Endothelial cell of umbilical vein (primary cell): ENCODE measurements at regions not wholly inside any gene's neighbourhood (a gene's known extent, or its start where the extent isn't known, plus 50 kb on each side); places are given as distances from the start of the nearest gene placed in this dataset.

Experiments used
- BruUV-seq: library from RNA; stranded (reverse); fragments of 400-500 nt; replicated peaks from 2 replicates; lab custom pipeline; 2021; lab: Mats Ljungman, UMichigan
- CTCF ChIA-PET: fragments of 300-600, 350-600 bp; sonication (Branson Sonifier 250); formaldehyde crosslinking; loops from one replicate; lab custom pipeline; 2021; ENCODE audit warnings: antibody characterized with exemption, inconsistent platforms; lab: Charles Lee
- POLR2A ChIA-PET: fragments of 300-600, 350-600 bp; sonication (Branson Sonifier 250); formaldehyde crosslinking; loops from one replicate; lab custom pipeline; 2021; ENCODE audit warnings: antibody characterized with exemption, inconsistent platforms; lab: Charles Lee
- DNase-seq: peaks from one replicate; pipeline ENCODE4 v3.0.0-alpha.2; 2011; ENCODE audit warnings: low read depth, low spot score
- FAIRE-seq: peaks from 2 replicates; lab custom pipeline; 2011; peaks lifted over from hg19 to GRCh38; lab: Jason Lieb, UNC
- H2AFZ ChIP-seq: 2 replicates; pipeline ENCODE4 v1.6.0; 2012; ENCODE audit warnings: low read depth, low read length, control low read depth, inconsistent platforms
- H3K27ac ChIP-seq: 2 replicates; pipeline ENCODE4 v1.5.1; 2011; ENCODE audit warnings: low read depth, mild to moderate bottlenecking, control low read depth, low read length, moderate library complexity; ENCODE audit not compliant: insufficient read depth
- H3K27me3 ChIP-seq, 2 experiments: 2 replicates each; pipeline versions ENCODE4 v1.6.0 to v1.6.1; 2011; ENCODE audit warnings: low read length in 2 of 2, mixed read lengths in 1 of 2; ENCODE audit not compliant: control insufficient read depth in 2 of 2, insufficient read depth in 2 of 2
- H3K36me3 ChIP-seq, 2 experiments: 2 replicates in 1 of 2; 3 replicates in 1 of 2; pipeline ENCODE4 v1.5.1; 2011; ENCODE audit warnings: low read length in 2 of 2, mild to moderate bottlenecking in 1 of 2, moderate library complexity in 1 of 2; ENCODE audit not compliant: control insufficient read depth in 2 of 2, insufficient read depth in 2 of 2; ENCODE audit errors: extremely low read depth in 1 of 2
- H3K4me1 ChIP-seq: 3 replicates; pipeline ENCODE4 v1.5.1; 2011; ENCODE audit warnings: mild to moderate bottlenecking, low read length; ENCODE audit not compliant: control insufficient read depth, insufficient read depth; ENCODE audit errors: extremely low read depth
- H3K4me2 ChIP-seq: 2 replicates; pipeline ENCODE4 v1.6.1; 2011; ENCODE audit warnings: low read length, control low read depth, mixed read lengths; ENCODE audit not compliant: insufficient read depth
- H3K4me3 ChIP-seq, 3 experiments: fragments of 200-600 bp in 1 of 3; sonication (generic), shearing (Covaris generic) in 1 of 3; replicated peaks in 1 of 3; 2 replicates each; pipeline ENCODE4 v1.5.1; 2011 to 2016; ENCODE audit warnings: control low read depth in 3 of 3, low read length in 3 of 3, mild to moderate bottlenecking in 2 of 3, inconsistent platforms in 1 of 3, low read depth in 1 of 3, moderate library complexity in 1 of 3; ENCODE audit not compliant: insufficient read depth in 1 of 3
- H3K79me2 ChIP-seq: 2 replicates; pipeline ENCODE4 v1.6.0; 2012; ENCODE audit warnings: low read length, inconsistent platforms; ENCODE audit not compliant: control insufficient read depth, insufficient read depth
- H3K9ac ChIP-seq: replicated peaks from 2 replicates; pipeline ENCODE3; 2011; ENCODE audit warnings: low read length, control low read depth; ENCODE audit not compliant: insufficient read depth; ENCODE audit errors: extremely low read depth
- H3K9me1 ChIP-seq: replicated peaks from 3 replicates; pipeline ENCODE4 v1.6.0; 2011; ENCODE audit warnings: mild to moderate bottlenecking, low read length; ENCODE audit not compliant: control insufficient read depth, insufficient read depth; ENCODE audit errors: extremely low read depth
- H3K9me3 ChIP-seq: replicated peaks from 2 replicates; pipeline ENCODE4 v1.5.1; 2012; ENCODE audit warnings: low read length, inconsistent platforms; ENCODE audit not compliant: control insufficient read depth, insufficient read depth
- H4K20me1 ChIP-seq: replicated peaks from 2 replicates; pipeline ENCODE3; 2011; ENCODE audit warnings: mild to moderate bottlenecking, low read length; ENCODE audit not compliant: control insufficient read depth, insufficient read depth; ENCODE audit errors: extremely low read depth
- EZH2 ChIP-seq: IDR thresholded peaks from 2 replicates; pipeline ENCODE4 v1.6.1; 2012; ENCODE audit warnings: borderline replicate concordance, low read depth, mild to moderate bottlenecking, moderate library complexity, low read length, inconsistent platforms; ENCODE audit not compliant: severe bottlenecking
- FOS ChIP-seq: IDR thresholded peaks from 2 replicates; pipeline ENCODE4 v1.6.1; 2011; ENCODE audit warnings: mild to moderate bottlenecking, low read length, moderate library complexity, borderline replicate concordance; ENCODE audit not compliant: insufficient read depth
- GATA2 ChIP-seq: IDR thresholded peaks from 2 replicates; pipeline ENCODE4 v1.7.0; 2011; ENCODE audit warnings: low read depth, mild to moderate bottlenecking, moderate library complexity, mixed read lengths, low read length; ENCODE audit not compliant: insufficient read length, insufficient read depth
- JUN ChIP-seq: IDR thresholded peaks from 2 replicates; pipeline ENCODE4 v1.6.1; 2011; ENCODE audit warnings: borderline replicate concordance, low read depth; ENCODE audit not compliant: insufficient read length, insufficient read depth
- MYC ChIP-seq: IDR thresholded peaks from one replicate; pipeline ENCODE4 v1.6.1; 2011; ENCODE audit warnings: mild to moderate bottlenecking, low read depth, low read length
- POLR2A ChIP-seq: IDR thresholded peaks from 2 replicates; pipeline ENCODE4 v1.6.1; 2012; ENCODE audit warnings: low read depth, mild to moderate bottlenecking, control low read depth, low read length
- POLR2AphosphoS5 ChIP-seq: IDR thresholded peaks from 2 replicates; pipeline ENCODE4 v1.6.1; 2012; ENCODE audit warnings: low read depth, mild to moderate bottlenecking, control low read depth, low read length, moderate library complexity; ENCODE audit not compliant: insufficient read depth
- dilution Hi-C: fragments of 300-500 bp; cut with MboI; formaldehyde crosslinking; loops from one replicate; pipeline ENCODE4 v1.15.0; 2019; ENCODE audit warnings: low sequenced_read_pairs; ENCODE audit not compliant: extremely low pct_ligation_motif_present
- intact Hi-C: fragments of 100-400 bp; cut with micrococcal nuclease; formaldehyde crosslinking; loops from one replicate; pipeline ENCODE4 v1.10.0; 2022
- TF ChIP-seq, protein P1 (sequence below), 2 donors: IDR thresholded peaks; 1 replicate in 1 of 2; 2 replicates in 1 of 2; pipeline ENCODE4 v1.5.1; 2011; ENCODE audit warnings: low read length in 2 of 2, mild to moderate bottlenecking in 2 of 2, moderate library complexity in 2 of 2, control low read depth in 1 of 2, inconsistent platforms in 1 of 2, low read depth in 1 of 2; ENCODE audit not compliant: insufficient read depth in 1 of 2; ENCODE audit errors: extremely low read depth in 1 of 2
- TF ChIP-seq, protein P2 (sequence below): IDR thresholded peaks from 2 replicates; pipeline ENCODE4 v1.6.1; 2011; ENCODE audit not compliant: insufficient read depth, insufficient read length

DNA sequence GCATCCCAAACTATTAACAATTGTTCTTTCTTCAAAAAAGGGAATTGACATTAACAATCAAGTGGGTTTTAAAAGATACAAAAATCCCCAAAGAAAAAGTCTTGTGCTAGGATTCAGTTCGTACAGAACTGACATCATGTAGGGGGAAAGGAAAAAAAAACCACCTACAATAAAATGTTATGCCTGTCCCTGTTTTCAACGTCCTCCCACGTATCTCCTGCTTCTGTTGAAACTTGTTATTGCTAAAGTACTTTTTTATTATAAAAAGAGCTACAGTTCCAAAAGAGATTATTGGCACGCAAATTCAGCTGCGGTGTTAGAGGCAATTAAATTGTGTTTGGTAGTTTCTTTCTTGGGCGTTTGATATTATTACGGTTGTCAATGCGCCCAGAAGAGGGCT lies 102.8 kb upstream of the PHACTR1 start:
- Histone ChIP-seq H3K36me3 (no peaks in the 10 kb centered on the region), H4K20me1 (no peaks in the 10 kb centered on the region), H3K4me2 (no peak overlapping the region), H3K9ac (no peak overlapping the region), H3K27ac (no peak overlapping the region), H3K79me2 (no peaks in the 10 kb centered on the region), H3K4me3 (no peak overlapping the region), H3K9me3 (no peaks in the 10 kb centered on the region), H3K27me3 (peaks cover 0 to 4% of the 10 kb centered on the region in 2 experiments), H3K9me1 (no peaks in the 10 kb centered on the region), H3K4me1 (peaks cover 6% of the 10 kb centered on the region), H2AFZ (no peak overlapping the region)
- FAIRE-seq: no peak
- intact Hi-C loops (no loop called here), dilution Hi-C loops (no loop called here)
- CTCF ChIA-PET: no interaction called here
- no peak for DNase-seq
- TF ChIP-seq POLR2AphosphoS5 (no peak), EZH2 (no peak), POLR2A (no peak), JUN (no peak), MYC (no peak), GATA2 (no peak), FOS (no peak)
- TF ChIP-seq, protein P1, sequence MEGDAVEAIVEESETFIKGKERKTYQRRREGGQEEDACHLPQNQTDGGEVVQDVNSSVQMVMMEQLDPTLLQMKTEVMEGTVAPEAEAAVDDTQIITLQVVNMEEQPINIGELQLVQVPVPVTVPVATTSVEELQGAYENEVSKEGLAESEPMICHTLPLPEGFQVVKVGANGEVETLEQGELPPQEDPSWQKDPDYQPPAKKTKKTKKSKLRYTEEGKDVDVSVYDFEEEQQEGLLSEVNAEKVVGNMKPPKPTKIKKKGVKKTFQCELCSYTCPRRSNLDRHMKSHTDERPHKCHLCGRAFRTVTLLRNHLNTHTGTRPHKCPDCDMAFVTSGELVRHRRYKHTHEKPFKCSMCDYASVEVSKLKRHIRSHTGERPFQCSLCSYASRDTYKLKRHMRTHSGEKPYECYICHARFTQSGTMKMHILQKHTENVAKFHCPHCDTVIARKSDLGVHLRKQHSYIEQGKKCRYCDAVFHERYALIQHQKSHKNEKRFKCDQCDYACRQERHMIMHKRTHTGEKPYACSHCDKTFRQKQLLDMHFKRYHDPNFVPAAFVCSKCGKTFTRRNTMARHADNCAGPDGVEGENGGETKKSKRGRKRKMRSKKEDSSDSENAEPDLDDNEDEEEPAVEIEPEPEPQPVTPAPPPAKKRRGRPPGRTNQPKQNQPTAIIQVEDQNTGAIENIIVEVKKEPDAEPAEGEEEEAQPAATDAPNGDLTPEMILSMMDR (IDR thresholded peaks at IDR 0.05; ENCODE audit: extremely low read depth in 1 of 2, insufficient read depth in 1 of 2, low read depth in 1 of 2, low read length in 2 of 2): no peak
- TF ChIP-seq, protein P2, sequence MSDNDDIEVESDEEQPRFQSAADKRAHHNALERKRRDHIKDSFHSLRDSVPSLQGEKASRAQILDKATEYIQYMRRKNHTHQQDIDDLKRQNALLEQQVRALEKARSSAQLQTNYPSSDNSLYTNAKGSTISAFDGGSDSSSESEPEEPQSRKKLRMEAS: no peak
- POLR2A ChIA-PET: no interaction called here
- BruUV-seq: no TSS peak
